HG02938 (cell line): ENCODE measurements at regions not wholly inside any gene's neighbourhood (a gene's known extent, or its start where the extent isn't known, plus 50 kb on each side); places are given as distances from the start of the nearest gene placed in this dataset.
A peak's percentile ranks its signal among the peaks of the same experiment; 100 is the strongest.

Experiments used
- ATAC-seq: cut with Tn5 transposase; IDR thresholded peaks from one replicate; pipeline ENCODE4 v1.9.1; 2021; ENCODE audit warnings: mild to moderate bottlenecking, moderate library complexity; ENCODE audit not compliant: unreplicated experiment

DNA sequence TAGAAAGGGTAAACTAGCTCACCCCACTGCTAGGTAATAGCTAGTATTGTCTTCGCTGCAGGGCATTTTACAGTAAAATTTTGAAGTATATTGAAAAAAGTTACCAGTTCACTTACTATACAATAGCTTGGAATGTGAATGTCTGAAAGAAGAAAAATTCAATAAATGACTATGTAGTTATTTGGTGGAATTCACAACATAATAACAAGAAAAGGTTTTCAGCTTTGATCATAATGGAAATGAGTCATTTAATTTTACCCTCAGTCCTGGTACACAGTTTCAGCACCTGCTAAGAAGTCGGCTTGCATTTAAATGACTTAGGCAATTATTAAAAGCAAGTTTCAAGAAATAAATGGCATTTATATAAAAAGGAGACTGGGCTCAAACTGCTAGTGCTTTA lies 90.4 kb downstream of the NUP35 start:
- peak; percentile 89 for ATAC-seq

DNA sequence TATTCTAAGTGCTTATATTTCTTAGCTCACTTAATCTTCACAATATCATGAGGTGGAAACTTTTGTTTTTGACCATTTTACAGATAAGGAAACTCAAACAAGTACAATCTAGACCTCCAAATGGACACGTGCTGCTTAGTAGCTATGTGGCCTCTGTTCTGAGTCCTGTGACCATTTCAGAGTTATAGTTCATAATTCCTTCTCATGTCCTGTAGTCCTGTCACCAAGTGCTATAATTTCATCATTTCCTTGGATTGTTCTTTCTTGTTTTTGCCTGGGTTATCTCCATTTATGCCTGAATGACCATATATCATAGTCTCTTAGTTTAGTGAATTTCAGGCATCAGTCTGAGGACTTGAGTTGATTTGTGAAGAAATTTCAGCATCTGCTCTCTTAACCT lies 91.7 kb downstream of the NUP35 start:
- ATAC-seq: no peak

DNA sequence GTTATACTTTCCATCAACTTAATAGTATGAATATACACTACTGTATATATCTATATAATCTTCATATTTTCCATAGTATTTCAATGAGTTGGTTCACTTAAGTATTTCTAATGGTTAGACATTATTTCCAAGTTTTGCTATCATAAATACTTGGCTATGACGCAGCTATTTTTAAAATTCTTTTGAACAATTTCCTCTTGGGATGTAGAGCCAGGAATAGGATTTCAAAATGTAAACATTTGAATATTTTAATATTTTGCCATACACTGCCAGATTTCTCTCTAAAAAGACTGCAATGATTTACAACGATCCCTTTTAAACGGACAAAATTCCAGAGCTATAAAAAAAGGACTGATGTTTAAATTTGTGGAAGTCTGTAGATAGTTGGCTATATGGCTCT lies 95.6 kb downstream of the NUP35 start:
- ATAC-seq: no peak

DNA sequence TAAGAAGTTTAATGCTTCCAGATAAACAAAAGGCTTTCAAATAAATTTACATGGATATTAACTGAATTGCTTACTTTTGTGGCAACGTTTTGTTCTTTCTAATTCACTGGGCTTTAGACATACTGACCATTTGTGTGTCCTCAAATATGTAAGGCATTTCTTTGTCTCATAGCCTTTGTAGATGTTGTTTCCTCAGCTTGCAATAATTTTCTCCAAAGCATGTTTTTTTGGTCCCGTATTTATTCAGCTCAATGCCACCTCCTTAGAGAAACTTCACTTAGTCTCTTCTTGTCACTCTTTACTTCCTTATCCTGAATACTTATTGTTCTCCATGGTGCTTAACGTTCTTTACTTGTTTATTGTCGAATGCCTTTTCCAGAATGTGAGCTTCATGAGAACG lies 98.5 kb downstream of the NUP35 start:
- no peak for ATAC-seq

DNA sequence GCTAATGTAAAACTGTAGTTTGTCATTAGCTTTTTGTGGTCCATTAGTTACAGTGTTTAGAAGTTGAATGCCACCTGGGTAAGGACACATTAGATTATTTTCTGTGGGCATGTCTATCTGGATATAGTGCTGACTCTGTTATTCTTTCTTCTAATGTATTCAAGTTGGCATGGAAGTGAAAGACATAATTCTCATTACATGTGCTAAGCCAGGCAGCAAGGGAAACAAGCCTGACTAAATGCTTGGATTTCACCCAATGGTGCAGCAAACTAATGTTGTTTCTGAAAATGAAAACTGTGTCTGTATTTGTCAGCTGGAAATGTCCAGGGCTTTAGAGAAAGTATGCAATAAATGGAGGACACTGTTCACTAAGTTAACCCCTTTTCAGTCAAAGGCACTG lies 100.7 kb downstream of the NUP35 start:
- ATAC-seq: no peak

DNA sequence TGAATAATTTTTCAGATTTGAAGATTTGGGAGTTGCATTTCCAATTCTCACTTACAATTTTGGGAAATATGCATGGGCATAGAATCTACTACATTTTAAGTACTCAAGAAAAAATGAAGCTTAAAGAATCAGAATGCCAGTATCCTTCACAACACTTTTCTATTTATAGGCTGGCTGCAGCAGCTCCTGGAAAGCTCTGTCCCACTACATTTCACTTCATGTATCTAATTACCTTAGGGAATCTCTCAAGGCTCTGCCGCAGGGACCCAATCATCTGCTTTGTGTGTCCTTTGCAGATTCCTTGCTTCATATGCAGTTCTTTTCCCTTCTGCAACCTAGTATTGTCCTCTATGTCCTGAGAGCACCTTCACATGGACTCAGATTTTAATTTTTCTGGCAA lies 102.9 kb downstream of the NUP35 start:
- no peak for ATAC-seq

DNA sequence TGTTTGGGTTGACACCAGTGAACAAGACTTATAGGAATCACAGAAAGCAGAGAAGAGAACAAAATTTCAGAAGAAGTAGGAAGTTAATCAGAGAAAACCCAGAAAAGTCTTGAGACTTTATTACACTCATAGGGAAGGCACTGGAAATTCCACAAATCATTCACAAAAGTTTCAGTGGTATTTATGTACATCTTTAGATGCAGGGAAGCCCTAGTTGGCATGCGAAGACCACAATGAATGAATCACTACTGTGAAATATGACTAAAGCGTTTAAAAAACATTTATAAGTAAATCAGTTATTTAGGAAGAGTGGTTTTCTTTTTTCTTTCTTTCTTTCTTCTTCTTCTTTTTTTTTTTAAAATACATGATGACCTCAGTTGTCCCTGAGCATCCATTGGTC lies 105.1 kb downstream of the NUP35 start:
- ATAC-seq: no peak

DNA sequence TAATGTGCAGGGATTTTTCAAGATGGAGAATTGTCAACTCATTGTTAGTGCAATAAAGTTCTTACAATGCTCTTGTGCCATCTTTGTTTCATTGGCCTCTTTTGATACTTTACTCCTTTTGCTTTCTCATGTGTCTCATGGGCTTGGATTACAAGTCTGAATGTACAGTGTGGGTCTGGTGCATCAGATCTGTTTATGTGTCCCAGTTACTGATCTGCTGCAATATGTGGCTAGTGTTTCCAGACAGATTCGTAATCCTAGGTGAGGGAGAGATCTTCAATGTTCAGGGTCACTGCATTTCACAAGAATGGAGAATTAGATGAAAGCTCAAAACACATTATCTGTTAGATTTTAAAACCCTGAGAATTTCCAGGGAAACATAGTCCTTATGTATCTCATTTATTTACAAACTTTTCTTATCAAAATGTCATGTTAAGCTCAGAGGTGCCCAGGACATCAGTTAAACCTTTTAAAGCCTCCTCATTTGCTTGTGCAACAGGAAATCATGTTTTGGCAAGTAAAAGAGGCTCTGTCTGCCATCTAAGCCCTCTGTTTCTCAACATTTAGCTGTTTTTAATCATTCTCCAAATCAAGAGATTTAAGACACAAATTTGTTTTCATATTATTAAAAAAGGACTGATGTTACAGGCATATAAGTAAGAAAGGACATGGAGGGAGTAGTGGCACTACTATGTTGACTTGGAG lies 108.1 kb downstream of the NUP35 start:
- ATAC-seq: no peak

DNA sequence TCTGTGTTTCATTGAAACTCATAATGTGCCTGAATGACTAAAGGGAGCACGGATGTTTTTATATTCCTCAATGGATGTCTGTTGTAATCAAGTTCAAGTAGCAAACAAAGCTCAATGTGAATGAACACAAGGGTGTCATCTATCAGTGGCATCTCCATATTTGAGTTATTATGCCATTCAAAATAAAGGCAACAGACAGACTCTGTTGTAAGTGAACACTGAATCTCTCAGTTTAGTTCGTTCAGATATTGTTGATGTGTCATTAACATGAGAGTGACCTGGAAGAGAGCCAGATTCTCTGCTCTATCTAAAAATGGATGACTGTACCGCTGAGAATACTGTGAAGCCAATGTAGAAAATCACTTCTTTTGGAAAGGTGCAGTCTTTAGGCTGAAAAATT lies 118.7 kb downstream of the NUP35 start:
- ATAC-seq: no peak

DNA sequence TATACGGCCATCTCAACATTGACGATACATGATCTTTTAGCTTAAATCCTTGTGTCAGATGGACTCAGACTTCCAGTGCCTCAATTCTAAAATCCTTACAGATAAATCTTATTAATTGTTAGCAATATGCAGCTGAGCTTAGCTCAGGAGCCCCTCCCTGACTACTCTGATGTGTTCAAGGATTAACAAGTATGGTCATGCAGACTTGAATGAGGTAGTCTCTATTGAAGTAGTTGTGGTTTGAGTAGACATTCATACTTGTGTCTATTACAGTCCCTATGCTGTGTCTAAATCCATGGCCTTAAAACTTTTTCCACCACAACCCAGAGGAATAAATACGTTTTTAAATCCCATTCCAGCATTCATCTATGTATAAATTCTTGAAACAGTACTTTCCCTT lies 119.5 kb downstream of the NUP35 start:
- no peak for ATAC-seq

DNA sequence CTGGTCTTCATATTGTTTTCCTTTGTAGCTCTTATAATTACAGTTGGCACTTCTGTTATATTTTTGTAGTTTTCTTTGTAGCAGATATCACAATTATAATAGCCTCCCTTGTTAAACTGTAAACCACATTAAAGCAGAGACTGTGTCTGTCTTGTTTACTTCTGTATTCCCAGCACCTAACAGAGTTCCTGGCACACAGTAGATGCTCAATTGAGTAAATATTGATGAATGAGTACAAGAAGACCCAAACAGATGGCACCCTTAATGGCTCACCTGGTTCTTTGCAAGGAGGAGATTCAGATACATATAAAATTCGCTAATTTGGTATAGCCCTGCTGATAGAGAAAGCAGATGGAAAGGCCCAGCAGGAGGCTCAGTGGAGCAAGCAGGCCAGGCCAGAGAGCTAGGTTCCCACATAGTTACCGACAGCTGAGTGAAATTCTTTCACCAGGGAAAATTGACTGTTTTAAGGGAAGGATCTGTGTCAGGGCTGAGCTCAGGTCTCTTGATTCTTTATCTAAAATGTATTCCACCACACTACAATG lies 120.1 kb downstream of the NUP35 start:
- ATAC-seq: no peak

DNA sequence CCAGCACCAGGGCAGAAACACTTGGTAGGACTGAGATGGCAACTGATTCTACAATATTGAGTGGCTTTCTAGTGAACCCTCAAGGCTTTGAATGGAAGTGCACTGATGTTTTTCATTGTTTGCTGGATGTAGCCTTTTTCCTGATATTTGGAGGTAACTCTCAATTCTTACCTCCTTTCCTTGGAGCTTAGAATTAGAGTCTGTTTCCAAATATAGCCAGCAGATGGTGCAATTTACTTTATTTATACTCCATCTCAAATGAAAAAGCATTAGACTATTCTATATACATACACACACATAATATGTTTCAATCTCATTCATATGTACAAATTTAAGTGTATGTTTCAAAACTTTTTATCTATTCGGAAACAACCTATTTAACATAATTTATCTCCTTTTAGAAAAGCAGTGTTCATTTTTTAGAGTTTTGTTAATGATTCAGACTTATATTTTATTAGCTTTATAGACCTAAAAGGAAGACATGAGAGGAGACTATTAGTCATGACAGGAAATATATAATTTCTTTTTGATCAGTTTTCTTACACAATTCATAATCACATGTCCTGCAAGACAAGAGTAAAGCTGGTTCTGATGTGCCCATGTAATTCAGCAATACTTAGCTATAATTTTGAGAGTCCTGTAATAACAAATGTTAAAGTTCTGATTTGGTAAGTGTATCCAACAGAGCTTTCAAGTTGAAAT lies 124.8 kb downstream of the NUP35 start:
- peak; percentile 72 for ATAC-seq

DNA sequence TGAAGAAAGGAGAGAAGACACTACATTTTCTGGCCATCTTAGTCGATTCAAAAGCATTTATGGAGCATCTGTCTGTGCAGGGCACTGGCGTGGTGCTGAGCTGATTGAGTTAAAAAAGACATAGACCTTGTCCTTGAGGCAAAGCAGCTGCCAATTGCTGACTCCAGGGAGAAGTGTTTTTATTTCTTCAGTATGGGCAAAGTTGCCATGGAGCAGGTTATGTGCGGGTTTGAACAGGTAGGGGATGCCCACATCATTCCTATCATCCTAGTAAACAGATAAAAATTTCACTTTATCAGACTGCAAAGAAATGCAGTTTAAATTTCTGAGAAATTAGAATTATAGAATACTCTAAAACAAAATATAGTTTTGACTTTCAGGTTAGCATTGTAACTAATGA lies 125.8 kb downstream of the NUP35 start:
- no peak for ATAC-seq

DNA sequence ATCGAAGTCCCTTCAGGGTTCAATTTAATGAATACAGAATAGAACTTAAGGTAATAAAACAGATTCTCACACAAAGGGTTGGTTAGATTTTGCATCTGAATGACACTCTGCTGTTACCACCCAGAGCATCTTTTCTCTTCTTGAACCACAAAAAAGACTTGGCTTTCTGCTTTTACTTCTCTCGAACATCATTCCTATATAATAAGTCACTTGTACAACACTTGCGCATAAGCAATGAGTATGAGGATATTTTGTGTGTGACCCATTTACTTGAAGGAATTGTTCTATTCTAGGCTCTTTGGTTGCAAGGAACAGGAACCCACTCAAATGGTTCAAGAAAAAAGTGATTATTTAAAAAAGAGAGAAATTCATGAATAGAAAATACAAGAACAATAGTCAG lies 126.2 kb downstream of the NUP35 start:
- ATAC-seq: no peak

DNA sequence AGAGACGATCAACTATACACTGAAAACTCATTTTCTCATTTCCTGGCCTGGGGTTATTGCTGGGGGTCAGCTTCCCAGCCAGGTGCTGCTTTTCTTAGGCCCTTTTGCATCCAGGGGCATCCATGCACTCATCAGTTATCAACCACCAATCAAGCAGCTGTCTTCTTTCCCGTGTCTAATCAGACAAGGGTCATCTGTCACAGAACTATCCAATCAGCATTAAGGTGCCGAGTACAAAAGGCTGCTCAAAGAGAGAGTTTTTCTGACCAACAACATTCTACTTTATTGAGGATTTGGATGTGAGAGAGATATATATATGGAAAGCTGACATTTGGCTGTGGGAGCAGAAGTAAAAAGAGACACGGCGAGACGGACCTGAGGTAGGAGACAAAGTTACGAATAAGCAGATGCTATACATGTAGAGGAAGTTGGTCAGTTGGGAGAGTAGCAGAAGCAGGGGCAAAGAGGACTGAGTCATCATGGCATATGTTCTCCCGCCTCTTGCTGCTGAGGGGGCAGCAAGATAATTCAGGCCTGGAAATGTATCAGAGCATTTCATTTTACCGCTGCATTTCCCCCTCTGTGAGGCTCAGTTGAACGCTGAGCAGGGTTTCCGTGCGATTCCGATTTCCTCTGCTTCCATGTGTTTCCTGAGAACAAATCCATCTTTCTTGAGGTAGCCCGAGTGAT lies 129.3 kb downstream of the NUP35 start:
- ATAC-seq: no peak

DNA sequence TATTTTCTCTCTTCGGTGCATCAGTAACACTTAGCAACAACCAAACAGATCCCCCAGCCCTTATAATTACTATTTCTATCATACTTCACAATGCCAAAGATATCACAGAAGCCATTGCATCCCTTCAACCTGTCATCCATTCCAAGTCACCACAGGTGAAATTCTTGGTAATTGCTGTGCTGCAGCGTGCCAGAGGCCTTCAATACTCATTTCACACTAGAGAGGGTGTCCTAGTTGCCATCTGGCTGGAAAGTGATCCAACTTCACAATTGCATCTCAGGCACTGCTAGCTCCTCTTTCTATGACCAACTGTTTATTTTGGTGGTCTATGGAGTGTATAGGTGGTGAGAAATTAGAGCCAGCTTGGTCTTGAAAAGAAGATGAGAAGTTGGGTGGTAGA lies 131.2 kb downstream of the NUP35 start:
- ATAC-seq: no peak

DNA sequence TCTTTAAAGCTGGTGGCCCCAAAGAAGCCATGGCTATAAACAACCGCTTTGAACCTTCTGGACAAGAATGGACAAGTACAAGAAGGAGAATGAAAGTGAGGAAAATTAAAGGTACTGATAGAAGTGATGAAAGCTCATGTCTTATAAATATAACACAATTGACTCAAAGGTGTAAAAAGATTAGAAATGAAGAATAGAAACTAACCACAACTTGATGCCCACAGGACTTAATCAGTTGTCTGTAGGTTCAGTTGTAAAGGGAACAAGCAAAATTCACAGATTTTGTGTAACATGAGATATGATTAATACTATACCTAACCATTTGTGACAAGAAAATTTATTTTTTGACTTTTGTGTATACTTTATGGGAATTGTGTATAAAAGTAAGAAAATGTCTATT lies 135.7 kb downstream of the NUP35 start:
- no peak for ATAC-seq

DNA sequence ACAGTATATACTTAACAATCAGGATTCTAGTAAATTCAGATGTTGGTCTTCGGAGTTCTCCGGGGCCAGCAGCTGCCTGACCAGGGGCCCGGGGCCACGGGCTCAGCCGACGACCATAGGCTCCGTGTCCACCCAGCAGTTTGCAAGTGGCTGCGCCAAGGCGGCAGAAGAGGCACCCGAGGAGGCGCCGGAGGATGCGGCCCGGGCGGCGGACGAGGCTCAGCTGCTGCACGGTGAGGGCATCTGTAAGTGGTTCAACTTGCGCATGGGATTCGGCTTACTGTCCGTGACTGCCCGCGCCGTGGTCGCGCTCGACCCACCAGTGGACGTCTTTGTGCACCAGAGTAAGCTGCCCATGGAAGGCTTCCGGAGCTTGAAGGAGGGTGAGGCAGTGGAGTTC lies 136.3 kb downstream of the NUP35 start:
- no peak for ATAC-seq

DNA sequence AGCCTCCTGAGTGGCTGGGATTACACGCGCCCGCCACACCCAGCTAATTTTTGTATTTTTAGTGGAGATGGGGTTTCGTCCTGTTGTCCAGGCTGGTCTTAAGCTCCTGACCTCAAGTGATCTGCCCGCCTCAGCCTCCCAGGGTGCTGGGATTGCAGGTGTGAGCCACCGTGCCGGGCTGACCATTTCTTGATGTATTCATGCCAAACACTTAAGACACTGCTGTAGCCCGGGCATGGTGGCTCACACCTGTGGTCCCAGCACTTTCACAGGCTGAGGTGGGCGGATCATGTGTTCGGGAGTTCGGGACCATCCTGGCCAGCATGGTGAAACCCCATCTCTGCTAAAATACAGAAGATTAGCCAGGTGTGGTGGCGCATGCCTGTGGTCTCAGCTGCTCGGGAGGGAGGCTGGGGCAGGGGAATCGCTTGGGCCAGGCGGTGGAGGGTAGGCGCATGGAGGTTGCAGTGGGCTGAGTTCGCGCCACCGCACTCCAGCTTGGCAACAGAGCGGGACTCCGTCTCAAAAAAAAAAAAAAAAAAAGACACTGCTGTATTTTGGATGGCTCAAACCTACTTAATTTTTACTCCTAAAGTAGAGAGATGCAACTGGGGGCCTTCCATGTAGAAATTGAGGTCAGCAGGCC lies 140.8 kb downstream of the NUP35 start:
- ATAC-seq: no peak

DNA sequence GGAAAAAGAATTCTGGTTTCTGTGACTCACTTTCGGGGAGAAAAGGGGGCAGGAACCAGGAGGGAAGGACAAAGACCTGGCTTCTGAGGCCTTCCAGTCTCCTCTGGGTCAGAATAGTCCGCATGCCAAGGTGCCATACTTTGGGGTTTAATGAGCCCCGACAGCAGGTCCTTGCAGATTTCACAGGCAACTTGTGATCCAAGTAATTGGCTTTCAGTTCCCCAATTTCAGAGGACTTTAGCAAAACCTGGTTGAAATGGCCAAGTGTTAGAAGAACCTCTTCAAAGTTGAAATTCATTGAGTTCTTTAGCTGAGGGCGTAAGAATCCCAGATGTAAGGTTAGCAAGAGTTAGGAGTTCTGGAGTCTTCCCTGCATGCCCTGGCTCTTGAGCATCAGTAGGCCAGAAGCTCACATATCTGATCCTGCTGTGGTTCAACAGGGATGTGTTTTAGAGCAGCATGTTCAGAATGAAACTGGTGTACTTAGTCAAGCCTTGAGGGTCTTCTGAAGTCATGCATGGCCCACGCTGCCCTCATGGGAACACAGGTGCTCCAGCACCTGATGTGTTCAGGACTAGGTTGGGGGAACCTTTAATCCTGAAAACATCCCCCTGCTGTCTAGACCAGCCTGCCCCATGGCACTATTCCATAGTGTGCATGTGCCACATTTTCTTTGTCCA lies 143.0 kb downstream of the NUP35 start:
- ATAC-seq: no peak

DNA sequence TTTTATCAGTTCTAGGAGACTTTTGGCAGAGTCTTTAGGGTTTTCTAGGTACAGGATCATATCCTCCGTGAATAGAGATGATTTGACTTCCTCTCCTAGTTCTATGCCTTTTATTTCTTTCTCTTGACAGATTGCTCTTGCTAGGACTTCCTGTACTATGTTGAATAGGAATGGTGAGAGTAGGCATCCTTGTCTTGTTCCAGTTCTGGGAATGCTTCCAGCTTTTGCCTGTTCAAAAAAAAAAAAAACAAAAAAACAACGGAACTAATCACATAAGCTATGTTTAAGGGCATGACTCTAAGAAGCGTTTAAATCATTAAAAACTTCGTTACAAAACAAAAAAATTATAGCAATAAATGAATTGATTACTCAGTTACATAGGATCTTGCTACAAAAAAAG lies 145.7 kb downstream of the NUP35 start:
- no peak for ATAC-seq
